Endodermal cell (in vitro differentiated cells): ENCODE measurements at regions not wholly inside any gene's neighbourhood (a gene's known extent, or its start where the extent isn't known, plus 50 kb on each side); places are given as distances from the start of the nearest gene placed in this dataset.

Experiments
- DNase-seq: peaks from one replicate; pipeline ENCODE4 v3.0.0-alpha.2; 2017
- H3K27ac ChIP-seq: 2 replicates; pipeline ENCODE4 v1.5.1; 2013; ENCODE audit warnings: mild to moderate bottlenecking, low read depth, low read length, moderate library complexity
- H3K27me3 ChIP-seq: 2 replicates; pipeline ENCODE4 v1.6.1; 2013; ENCODE audit warnings: mild to moderate bottlenecking, low read length, moderate library complexity; ENCODE audit not compliant: insufficient read depth, control insufficient read depth, poor library complexity, severe bottlenecking
- H3K36me3 ChIP-seq: 2 replicates; pipeline ENCODE4 v1.7.0; 2013; ENCODE audit warnings: mild to moderate bottlenecking, low read length, moderate library complexity; ENCODE audit not compliant: control insufficient read depth, insufficient read depth
- H3K4me1 ChIP-seq: one replicate; pipeline ENCODE4 v1.7.0; 2013; ENCODE audit warnings: low read length; ENCODE audit not compliant: control insufficient read depth, insufficient read depth
- H3K4me3 ChIP-seq: 2 replicates; pipeline ENCODE4 v1.5.1; 2013; ENCODE audit warnings: mild to moderate bottlenecking, low read length, moderate library complexity
- H3K9ac ChIP-seq: 2 replicates; pipeline ENCODE4 v1.6.1; 2013; ENCODE audit warnings: mild to moderate bottlenecking, low read length, moderate library complexity; ENCODE audit not compliant: poor library complexity, severe bottlenecking; ENCODE audit errors: extremely low read depth
- H3K9me3 ChIP-seq: 2 replicates; pipeline ENCODE4 v1.6.1; 2013; ENCODE audit warnings: mild to moderate bottlenecking, low read length, moderate library complexity; ENCODE audit not compliant: control insufficient read depth
- H3K27ac Mint-ChIP-seq: 2 replicates; pipeline ENCODE4 v1.8.0; 2020; ENCODE audit warnings: mixed read lengths
- H3K27me3 Mint-ChIP-seq: 2 replicates; pipeline ENCODE4 v1.8.0; 2021; ENCODE audit warnings: mild to moderate bottlenecking, mixed read lengths; ENCODE audit not compliant: insufficient read depth
- H3K36me3 Mint-ChIP-seq: 2 replicates; pipeline ENCODE4 v1.8.0; 2020; ENCODE audit warnings: low read depth, mixed read lengths
- H3K4me1 Mint-ChIP-seq: 2 replicates; pipeline ENCODE4 v1.8.0; 2020; ENCODE audit warnings: mixed read lengths
- H3K4me3 Mint-ChIP-seq: 2 replicates; pipeline ENCODE4 v1.8.0; 2020; ENCODE audit warnings: mild to moderate bottlenecking, moderate library complexity, mixed read lengths
- H3K9me3 Mint-ChIP-seq: 2 replicates; pipeline ENCODE4 v1.8.0; 2020; ENCODE audit warnings: mild to moderate bottlenecking, mixed read lengths
- CTCF ChIP-seq: fragments of 200-600 bp; sonication (generic); conservative IDR thresholded peaks from 2 replicates; pipeline ENCODE4 v1.5.0; 2021; ENCODE audit warnings: antibody characterized with exemption, mild to moderate bottlenecking
- WGBS, 2 experiments: methylation state at CpG; one replicate each; pipeline versions ENCODE4 v1.1.5 to v1.1.7; 2013; ENCODE audit warnings: missing lambda C conversion rate in 2 of 2, mixed read lengths in 1 of 2; ENCODE audit not compliant: insufficient coverage in 1 of 2, insufficient read length in 1 of 2; 5-methylcytosine and 5-hydroxymethylcytosine counted together

GRCh38 chr13:90700340-90700739 is 647.1 kb upstream of the MIR17HG start:
- Histone ChIP-seq H3K9me3 (no peaks in the 10 kb centered on the region), H3K9ac (no peak overlapping the region), H3K27me3 (no peaks in the 10 kb centered on the region), H3K4me1 (no peaks in the 10 kb centered on the region), H3K4me3 (no peak overlapping the region), H3K36me3 (no peaks in the 10 kb centered on the region), H3K27ac (no peak overlapping the region)
- H3K9me3 Mint-ChIP-seq, result peaks cover 3% of the 10 kb centered on the region
- DNase-seq, result no peak
- peaks cover 9% of the 10 kb centered on the region for H3K4me1 Mint-ChIP-seq
- TF ChIP-seq CTCF, result no peak
- H3K4me3 Mint-ChIP-seq, result no peak overlapping the region
- no peaks in the 10 kb centered on the region for H3K27me3 Mint-ChIP-seq
- 95 to 100% methylated on average over 1 of the region's 1 CpG for WGBS, 2 experiments
- no peaks in the 10 kb centered on the region for H3K36me3 Mint-ChIP-seq
- no peak overlapping the region for H3K27ac Mint-ChIP-seq

GRCh38 chr13:90701264-90701663 is 646.2 kb upstream of the MIR17HG start:
- Histone ChIP-seq H3K27ac (no peak overlapping the region), H3K36me3 (no peaks in the 10 kb centered on the region), H3K9me3 (no peaks in the 10 kb centered on the region), H3K9ac (no peak overlapping the region), H3K4me3 (no peak overlapping the region), H3K4me1 (no peaks in the 10 kb centered on the region), H3K27me3 (no peaks in the 10 kb centered on the region)
- Mint-ChIP-seq H3K27ac (no peak overlapping the region), H3K4me1 (peaks cover 9% of the 10 kb centered on the region), H3K4me3 (no peak overlapping the region), H3K36me3 (no peaks in the 10 kb centered on the region), H3K27me3 (no peaks in the 10 kb centered on the region), H3K9me3 (peaks cover 3% of the 10 kb centered on the region)
- no peak for TF ChIP-seq CTCF
- WGBS, 2 experiments, result 98% methylated on average over 2 of the region's 2 CpGs; no CpG with 5 or more reads in 1 of the 2 experiments
- no peak for DNase-seq

GRCh38 chr13:90702050-90702449 is 645.4 kb upstream of the MIR17HG start:
- Histone ChIP-seq H3K4me3 (no peak overlapping the region), H3K36me3 (no peaks in the 10 kb centered on the region), H3K27ac (no peak overlapping the region), H3K4me1 (no peaks in the 10 kb centered on the region), H3K9ac (no peak overlapping the region), H3K9me3 (no peaks in the 10 kb centered on the region), H3K27me3 (no peaks in the 10 kb centered on the region)
- DNase-seq, result no peak
- no peak for TF ChIP-seq CTCF
- peaks cover 9% of the 10 kb centered on the region for H3K4me1 Mint-ChIP-seq
- H3K27me3 Mint-ChIP-seq, result no peaks in the 10 kb centered on the region
- H3K36me3 Mint-ChIP-seq, result no peaks in the 10 kb centered on the region
- peaks cover 3% of the 10 kb centered on the region for H3K9me3 Mint-ChIP-seq
- no peak overlapping the region for H3K27ac Mint-ChIP-seq
- H3K4me3 Mint-ChIP-seq, result no peak overlapping the region
- 93% methylated on average over 5 of the region's 5 CpGs for WGBS, 2 experiments
